Esophagus muscularis mucosa (tissue), 4 donors: ENCODE measurements at regions not wholly inside any gene's neighbourhood (a gene's known extent, or its start where the extent isn't known, plus 50 kb on each side); places are given as distances from the start of the nearest gene placed in this dataset.
A peak's percentile ranks its signal among the peaks of the same experiment; 100 is the strongest.

Source experiments
- DNase-seq: peaks from one replicate; pipeline ENCODE4 v3.0.0-alpha.2; 2017; ENCODE audit errors: extremely low spot score
- H3K27ac ChIP-seq, 4 donors: fragments of 200-600 bp; sonication (generic); replicated peaks in 1 of 4; 1 replicate in 3 of 4; 2 replicates in 1 of 4; pipeline ENCODE4 v1.5.1; 2016 to 2019; ENCODE audit warnings: mild to moderate bottlenecking in 1 of 4
- H3K27me3 ChIP-seq, 4 donors: fragments of 200-600 bp; sonication (generic); one replicate each; pipeline versions ENCODE4 v1.5.1 to v1.6.0; 2016 to 2019
- H3K36me3 ChIP-seq, 4 donors: fragments of 200-600 bp; sonication (generic); one replicate each; pipeline ENCODE4 v1.5.1; 2016 to 2019
- H3K4me1 ChIP-seq, 4 donors: fragments of 200-600 bp; sonication (generic); one replicate each; pipeline ENCODE4 v1.5.1; 2016 to 2019
- H3K4me3 ChIP-seq, 4 donors: fragments of 200-600 bp; sonication (generic); 1 replicate in 2 of 4; 2 replicates in 2 of 4; pipeline ENCODE4 v1.5.1; 2016 to 2019; ENCODE audit warnings: mild to moderate bottlenecking in 4 of 4, moderate library complexity in 1 of 4
- H3K9me3 ChIP-seq, 4 donors: fragments of 200-600 bp; sonication (generic); 1 replicate in 3 of 4; 2 replicates in 1 of 4; pipeline ENCODE4 v1.5.1; 2016 to 2019
- CTCF ChIP-seq, 3 experiments: fragments of 200-600 bp in 2 of 3; fragments of 450-650 bp in 1 of 3; sonication (generic) in 2 of 3; IDR thresholded peaks; one replicate each; pipeline ENCODE4 v1.5.1; 2017 to 2019; ENCODE audit warnings: antibody characterized with exemption in 3 of 3, mild to moderate bottlenecking in 2 of 3, moderate library complexity in 1 of 3
- EP300 ChIP-seq: sonication (generic); formaldehyde crosslinking; IDR thresholded peaks from one replicate; pipeline ENCODE4 v1.6.1; 2017; ENCODE audit warnings: antibody characterized with exemption
- POLR2A ChIP-seq: fragments of 450-650 bp; IDR thresholded peaks from one replicate; pipeline ENCODE4 v1.6.1; 2017; ENCODE audit warnings: antibody characterized with exemption, moderate library complexity, mild to moderate bottlenecking, low read depth
- POLR2AphosphoS5 ChIP-seq, 2 donors: sonication (generic); formaldehyde crosslinking; IDR thresholded peaks; one replicate each; pipeline ENCODE4 v1.6.1; 2017; ENCODE audit warnings: antibody characterized with exemption in 2 of 2
- WGBS: methylation state at CpG from one replicate; pipeline ENCODE4 v1.1.5; 2018; 5-methylcytosine and 5-hydroxymethylcytosine counted together
- intact Hi-C: fragments of 100-400 bp; cut with DNase I; formaldehyde crosslinking; loops from one replicate; pipeline ENCODE4 v1.15.1; 2023

DNA sequence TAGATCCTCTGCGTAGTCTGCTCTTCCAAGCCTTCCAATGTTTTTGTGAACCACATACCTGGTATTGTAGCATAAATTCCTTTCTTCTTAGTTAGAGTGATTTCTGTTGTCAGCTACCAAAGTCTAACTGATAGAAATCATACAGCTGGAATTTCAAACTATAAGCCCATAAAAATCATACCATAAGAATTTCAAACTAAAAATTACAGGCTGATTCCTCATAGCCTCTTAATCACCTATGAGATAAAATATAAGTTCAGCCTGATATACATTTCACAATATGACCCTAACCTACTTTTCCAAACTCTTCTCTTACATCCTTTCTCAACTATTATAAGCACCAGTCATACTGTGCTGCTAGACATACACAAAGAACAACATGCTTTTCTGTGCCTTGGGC, 64.8 kb downstream of the PTHLH start:
- 95% methylated on average over 1 of the region's 1 CpG for WGBS
- Histone ChIP-seq H3K9me3 (no peaks in the 10 kb centered on the region), H3K27ac (no peak overlapping the region), H3K27me3 (no peaks in the 10 kb centered on the region), H3K4me1 (no peaks in the 10 kb centered on the region), H3K4me3 (no peak overlapping the region), H3K36me3 (no peaks in the 10 kb centered on the region)
- intact Hi-C loops, result no loop called here
- no peak for DNase-seq
- TF ChIP-seq POLR2AphosphoS5 (IDR thresholded peaks at IDR 0.05), result no peak
- no peak for TF ChIP-seq POLR2A
- no peak for TF ChIP-seq EP300
- TF ChIP-seq CTCF (IDR thresholded peaks at IDR 0.05), result no peak

DNA sequence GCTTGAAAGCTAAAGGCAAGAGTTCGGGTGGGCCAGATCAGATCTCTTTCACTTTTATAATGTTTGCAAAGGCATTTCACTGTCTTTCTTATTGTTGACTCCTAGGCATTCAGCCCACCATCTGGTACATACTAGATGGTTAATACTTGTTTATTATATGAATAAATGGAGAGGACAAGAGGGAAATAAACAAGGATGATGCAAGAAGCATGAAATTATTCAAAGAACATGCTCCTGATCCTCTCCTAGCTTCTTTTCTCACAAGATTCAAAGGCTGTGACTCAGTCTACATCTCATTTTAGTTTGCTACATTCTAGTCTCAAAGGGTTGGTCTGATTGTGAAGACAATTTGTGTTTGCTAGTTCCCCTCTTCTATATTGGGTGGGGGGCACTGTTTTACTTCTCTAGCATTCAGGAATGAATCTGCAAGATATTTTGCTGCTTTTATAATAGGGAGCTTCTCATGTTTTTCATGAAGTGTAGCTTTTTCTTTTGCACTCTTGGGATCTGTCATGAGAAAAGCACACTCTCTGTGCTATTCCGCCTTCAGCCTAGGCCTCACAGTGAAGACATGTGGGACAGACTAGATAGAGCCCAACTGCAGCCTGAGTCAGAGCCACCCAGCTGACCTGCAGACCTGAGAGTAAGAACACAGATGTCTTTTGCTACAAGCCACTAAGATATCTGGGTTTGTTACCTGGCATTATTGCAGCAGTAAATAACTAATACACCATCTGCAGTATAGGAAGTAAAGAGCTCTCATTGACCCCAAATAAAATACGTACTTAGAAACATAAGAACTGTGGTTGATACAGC, 65.7 kb downstream of the PTHLH start:
- no peak overlapping the region for H3K27ac ChIP-seq
- 90% methylated on average over 3 of the region's 3 CpGs for WGBS
- no peak for TF ChIP-seq CTCF (IDR thresholded peaks at IDR 0.05)
- no peaks in the 10 kb centered on the region for H3K9me3 ChIP-seq
- H3K27me3 ChIP-seq, result no peaks in the 10 kb centered on the region
- no peak overlapping the region for H3K4me3 ChIP-seq
- no peaks in the 10 kb centered on the region for H3K4me1 ChIP-seq
- peak; percentile 39 for DNase-seq
- H3K36me3 ChIP-seq, result no peaks in the 10 kb centered on the region
- intact Hi-C loops, result no loop called here

DNA sequence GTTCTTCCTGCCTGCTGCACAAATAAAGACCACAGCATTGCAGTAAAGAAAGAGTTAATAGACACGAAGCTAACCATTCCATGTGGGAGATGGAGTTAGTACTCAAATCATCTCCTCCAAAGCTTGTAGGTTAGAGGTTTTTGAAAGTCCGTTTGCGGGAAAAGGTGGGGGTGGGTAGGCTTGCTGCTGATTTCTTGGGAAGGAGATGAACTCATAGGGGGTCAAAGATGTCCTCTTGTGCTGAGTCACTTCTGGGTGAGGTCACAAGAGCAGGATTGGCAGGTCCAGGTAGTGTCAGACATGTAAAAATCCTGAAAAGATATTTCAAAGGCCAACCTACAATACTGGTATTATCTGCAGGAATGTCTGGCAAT, 66.4 kb downstream of the PTHLH start:
- TF ChIP-seq POLR2A (no peak), POLR2AphosphoS5 (IDR thresholded peaks at IDR 0.05) (no peak), EP300 (no peak), CTCF (IDR thresholded peaks at IDR 0.05) (no peak)

GRCh38 chr12:27905285-27906126, 67.0 kb downstream of the PTHLH start:
- no peak for DNase-seq
- Histone ChIP-seq H3K4me3 (no peak overlapping the region), H3K36me3 (no peaks in the 10 kb centered on the region), H3K9me3 (no peaks in the 10 kb centered on the region), H3K27me3 (no peaks in the 10 kb centered on the region), H3K4me1 (no peaks in the 10 kb centered on the region), H3K27ac (no peak overlapping the region)
- TF ChIP-seq POLR2AphosphoS5 (IDR thresholded peaks at IDR 0.05) (no peak), POLR2A (no peak), EP300 (no peak), CTCF (IDR thresholded peaks at IDR 0.05) (no peak)
- WGBS, result 91% methylated on average over 6 of the region's 6 CpGs
- intact Hi-C loops, result no loop called here

More for the DNA sequence above, 66.4 kb downstream of the PTHLH start:
- peak; percentile 83 for DNase-seq
- H3K4me3 ChIP-seq, result no peak overlapping the region
- H3K27ac ChIP-seq, result no peak overlapping the region
- intact Hi-C loops, result no loop called here
- no peaks in the 10 kb centered on the region for H3K27me3 ChIP-seq
- no peaks in the 10 kb centered on the region for H3K36me3 ChIP-seq
- no peaks in the 10 kb centered on the region for H3K9me3 ChIP-seq
- H3K4me1 ChIP-seq, result no peaks in the 10 kb centered on the region
- 88% methylated on average over 3 of the region's 3 CpGs for WGBS
